Activated CD4-positive, alpha-beta memory T cell treated with anti-CD3 and anti-CD28 coated beads, Interleukin-2, amount 10 ng/mL, durations not matched to agents 7 days and 5 days (primary cell): ENCODE measurements at regions not wholly inside any gene's neighbourhood (a gene's known extent, or its start where the extent isn't known, plus 50 kb on each side); places are given as distances from the start of the nearest gene placed in this dataset.
"Not testable (repeated sequence)": the region's sequence is repeated elsewhere in the genome, so short reads cannot be mapped to it uniquely, and the experiment has no call there.

Source experiments
- CTCF ChIA-PET: fragments of 350-600 bp; sonication (Branson Sonifier 250); formaldehyde crosslinking; loops from one replicate; lab custom pipeline; 2021; ENCODE audit warnings: antibody characterized with exemption, inconsistent platforms; lab: Charles Lee
- POLR2A ChIA-PET: fragments of 350-600 bp; sonication (Branson Sonifier 250); formaldehyde crosslinking; loops from one replicate; lab custom pipeline; 2021; ENCODE audit warnings: antibody characterized with exemption; lab: Charles Lee
- DNase-seq: peaks from one replicate; pipeline ENCODE4 v3.0.0-alpha.2; 2020
- H3K27ac Mint-ChIP-seq: one replicate; pipeline ENCODE4 v1.8.0; 2021; ENCODE audit warnings: mild to moderate bottlenecking, mixed read lengths
- H3K27me3 Mint-ChIP-seq: one replicate; pipeline ENCODE4 v1.8.0; 2021; ENCODE audit warnings: mixed read lengths
- H3K36me3 Mint-ChIP-seq: one replicate; pipeline ENCODE4 v1.8.0; 2021; ENCODE audit warnings: low read depth, mixed read lengths
- H3K4me1 Mint-ChIP-seq: one replicate; pipeline ENCODE4 v1.8.0; 2021; ENCODE audit warnings: mixed read lengths
- H3K4me3 Mint-ChIP-seq: one replicate; pipeline ENCODE4 v1.8.0; 2021; ENCODE audit warnings: mild to moderate bottlenecking, mixed read lengths
- H3K9me3 Mint-ChIP-seq: one replicate; pipeline ENCODE4 v1.8.0; 2021; ENCODE audit warnings: mixed read lengths

GRCh38 chr5:171553817-171554216, 134.4 kb downstream of the FGF18 start:
- POLR2A ChIA-PET, H3K27me3 Mint-ChIP-seq, DNase-seq, H3K4me3 Mint-ChIP-seq, CTCF ChIA-PET, H3K36me3 Mint-ChIP-seq, H3K27ac Mint-ChIP-seq, H3K4me1 Mint-ChIP-seq, H3K9me3 Mint-ChIP-seq: not testable (repeated sequence)

- ChIA-PET CTCF (no interaction called here), POLR2A (no interaction called here)
- Mint-ChIP-seq H3K4me1 (no peaks in the 10 kb centered on the region), H3K9me3 (peaks cover 5% of the 10 kb centered on the region), H3K27me3 (no peaks in the 10 kb centered on the region), H3K36me3 (no peaks in the 10 kb centered on the region), H3K4me3 (no peak overlapping the region), H3K27ac (no peak overlapping the region)
- DNase-seq, result no peak
Measured at GRCh38 chr5:171555160-171555559, 135.7 kb downstream of the FGF18 start.

GRCh38 chr5:171562822-171563221, 143.4 kb downstream of the FGF18 start:
- Mint-ChIP-seq H3K4me3 (no peak overlapping the region), H3K4me1 (no peaks in the 10 kb centered on the region), H3K27me3 (no peaks in the 10 kb centered on the region), H3K9me3 (no peaks in the 10 kb centered on the region), H3K36me3 (no peaks in the 10 kb centered on the region), H3K27ac (no peak overlapping the region)
- DNase-seq, result no peak
- CTCF ChIA-PET, result no interaction called here
- POLR2A ChIA-PET, result no interaction called here

- no peak overlapping the region for H3K4me3 Mint-ChIP-seq
- POLR2A ChIA-PET, result no interaction called here
Measured at GRCh38 chr5:171568389-171568788, 148.9 kb downstream of the FGF18 start.

GRCh38 chr5:171569065-171569712, 149.7 kb downstream of the FGF18 start:
- CTCF ChIA-PET, result no interaction called here
- no peaks in the 10 kb centered on the region for H3K4me1 Mint-ChIP-seq
- no peaks in the 10 kb centered on the region for H3K36me3 Mint-ChIP-seq
- H3K4me3 Mint-ChIP-seq, result no peak overlapping the region
- no peak for DNase-seq
- no peak overlapping the region for H3K27ac Mint-ChIP-seq
- H3K27me3 Mint-ChIP-seq, result peaks cover 7% of the 10 kb centered on the region
- POLR2A ChIA-PET, result no interaction called here
- peaks cover 12% of the 10 kb centered on the region for H3K9me3 Mint-ChIP-seq

More at GRCh38 chr5:171568389-171568788, 148.9 kb downstream of the FGF18 start:
- CTCF ChIA-PET, result no interaction called here
- Mint-ChIP-seq H3K9me3 (peaks cover 12% of the 10 kb centered on the region), H3K4me1 (no peaks in the 10 kb centered on the region), H3K36me3 (no peaks in the 10 kb centered on the region), H3K27me3 (peaks cover 7% of the 10 kb centered on the region), H3K27ac (no peak overlapping the region)
- no peak for DNase-seq

- Mint-ChIP-seq H3K4me1 (no peaks in the 10 kb centered on the region), H3K27ac (no peak overlapping the region), H3K36me3 (no peaks in the 10 kb centered on the region), H3K4me3 (no peak overlapping the region), H3K27me3 (peaks cover 7% of the 10 kb centered on the region), H3K9me3 (peaks cover 15% of the 10 kb centered on the region)
- POLR2A ChIA-PET, result no interaction called here
- CTCF ChIA-PET, result no interaction called here
- no peak for DNase-seq
Measured at GRCh38 chr5:171570244-171570825, 150.9 kb downstream of the FGF18 start.

- Mint-ChIP-seq H3K4me1 (no peaks in the 10 kb centered on the region), H3K4me3 (no peak overlapping the region), H3K27me3 (peaks cover 7% of the 10 kb centered on the region), H3K9me3 (peaks cover 15% of the 10 kb centered on the region), H3K36me3 (no peaks in the 10 kb centered on the region), H3K27ac (no peak overlapping the region)
- POLR2A ChIA-PET, result no interaction called here
- CTCF ChIA-PET, result no interaction called here
- no peak for DNase-seq
Measured at GRCh38 chr5:171571663-171572062, 152.2 kb downstream of the FGF18 start.

- POLR2A ChIA-PET, result no interaction called here
Measured at GRCh38 chr5:171573021-171573420, 153.6 kb downstream of the FGF18 start.

GRCh38 chr5:171573451-171574225, 154.2 kb downstream of the FGF18 start:
- Mint-ChIP-seq H3K4me1 (no peaks in the 10 kb centered on the region), H3K27ac (no peak overlapping the region), H3K4me3 (no peak overlapping the region), H3K9me3 (peaks cover 13% of the 10 kb centered on the region), H3K36me3 (no peaks in the 10 kb centered on the region), H3K27me3 (peaks cover 4% of the 10 kb centered on the region)
- ChIA-PET POLR2A (no interaction called here), CTCF (no interaction called here)
- no peak for DNase-seq

More at GRCh38 chr5:171573021-171573420, 153.6 kb downstream of the FGF18 start:
- peaks cover 15% of the 10 kb centered on the region for H3K9me3 Mint-ChIP-seq
- H3K4me3 Mint-ChIP-seq, result no peak overlapping the region
- no peak for DNase-seq
- no peaks in the 10 kb centered on the region for H3K4me1 Mint-ChIP-seq
- H3K27me3 Mint-ChIP-seq, result peaks cover 7% of the 10 kb centered on the region
- CTCF ChIA-PET, result no interaction called here
- no peak overlapping the region for H3K27ac Mint-ChIP-seq
- H3K36me3 Mint-ChIP-seq, result no peaks in the 10 kb centered on the region

- H3K27me3 Mint-ChIP-seq, result no peaks in the 10 kb centered on the region
- ChIA-PET CTCF (no interaction called here), POLR2A (no interaction called here)
- no peaks in the 10 kb centered on the region for H3K4me1 Mint-ChIP-seq
- no peaks in the 10 kb centered on the region for H3K36me3 Mint-ChIP-seq
- peaks cover 9% of the 10 kb centered on the region for H3K9me3 Mint-ChIP-seq
- H3K4me3 Mint-ChIP-seq, result no peak overlapping the region
- H3K27ac Mint-ChIP-seq, result no peak overlapping the region
- no peak for DNase-seq
Measured at GRCh38 chr5:171574376-171574775, 154.9 kb downstream of the FGF18 start.

- no peak overlapping the region for H3K27ac Mint-ChIP-seq
- peaks cover 9% of the 10 kb centered on the region for H3K9me3 Mint-ChIP-seq
- no peaks in the 10 kb centered on the region for H3K36me3 Mint-ChIP-seq
- H3K4me3 Mint-ChIP-seq, result no peak overlapping the region
- POLR2A ChIA-PET, result no interaction called here
- no peaks in the 10 kb centered on the region for H3K4me1 Mint-ChIP-seq
- H3K27me3 Mint-ChIP-seq, result no peaks in the 10 kb centered on the region
- DNase-seq, result no peak
- CTCF ChIA-PET, result no interaction called here
Measured at GRCh38 chr5:171575386-171575785, 155.9 kb downstream of the FGF18 start.

- CTCF ChIA-PET, result interaction anchor here (0.6 kb wide), 1 partner anchor 11 kb away, joined by 3 read pairs; no protein-coding TSS in a partner anchor
- Mint-ChIP-seq H3K36me3 (no peaks in the 10 kb centered on the region), H3K4me1 (no peaks in the 10 kb centered on the region), H3K27ac (no peak overlapping the region), H3K4me3 (no peak overlapping the region), H3K9me3 (peaks cover 9% of the 10 kb centered on the region), H3K27me3 (no peaks in the 10 kb centered on the region)
- no peak for DNase-seq
- POLR2A ChIA-PET, result no interaction called here
Measured at GRCh38 chr5:171575808-171576207, 156.4 kb downstream of the FGF18 start.

- CTCF ChIA-PET, result no interaction called here
Measured at GRCh38 chr5:171577042-171577758, 157.8 kb downstream of the FGF18 start.

More at GRCh38 chr5:171577042-171577758, 157.8 kb downstream of the FGF18 start:
- no peaks in the 10 kb centered on the region for H3K27me3 Mint-ChIP-seq
- no peak overlapping the region for H3K4me3 Mint-ChIP-seq
- H3K9me3 Mint-ChIP-seq, result peaks cover 9% of the 10 kb centered on the region
- H3K4me1 Mint-ChIP-seq, result no peaks in the 10 kb centered on the region
- H3K27ac Mint-ChIP-seq, result no peak overlapping the region
- POLR2A ChIA-PET, result no interaction called here
- H3K36me3 Mint-ChIP-seq, result no peaks in the 10 kb centered on the region
- DNase-seq, result no peak
